RWPE2 (cell line): ENCODE measurements at regions not wholly inside any gene's neighbourhood (a gene's known extent, or its start where the extent isn't known, plus 50 kb on each side); places are given as distances from the start of the nearest gene placed in this dataset.
"Not testable (repeated sequence)": the region's sequence is repeated elsewhere in the genome, so short reads cannot be mapped to it uniquely, and the experiment has no call there.

Source experiments
- ATAC-seq: fragments of 200-7000 bp; cut with Tn5 transposase; 3 replicates; pipeline ENCODE4 v1.9.1; 2021; ENCODE audit warnings: low read depth
- DNase-seq: peaks from one replicate; pipeline ENCODE4 v3.0.0-alpha.2; 2020; ENCODE audit warnings: low spot score
- H3K27ac ChIP-seq: fragments of 450-650 bp; 2 replicates; pipeline ENCODE4 v1.5.1; 2017; ENCODE audit warnings: mild to moderate bottlenecking; ENCODE audit not compliant: poor library complexity, severe bottlenecking
- H3K27me3 ChIP-seq: fragments of 250-450 bp; sonication (Bioruptor Pico); 2 replicates; pipeline ENCODE4 v1.5.1; 2021; ENCODE audit warnings: mild to moderate bottlenecking, moderate library complexity; ENCODE audit not compliant: insufficient read depth, poor library complexity, severe bottlenecking
- H3K36me3 ChIP-seq: fragments of 250-450 bp; sonication (Bioruptor Pico); 2 replicates; pipeline ENCODE4 v1.5.1; 2020; ENCODE audit warnings: low read depth, mild to moderate bottlenecking, moderate library complexity
- H3K4me1 ChIP-seq: fragments of 250-450 bp; sonication (Bioruptor Pico); 2 replicates; pipeline ENCODE4 v1.5.1; 2021; ENCODE audit warnings: mild to moderate bottlenecking, moderate library complexity; ENCODE audit not compliant: insufficient read depth, poor library complexity, severe bottlenecking
- H3K4me3 ChIP-seq: fragments of 250-450 bp; sonication (Bioruptor Pico); 2 replicates; pipeline ENCODE4 v1.5.1; 2021; ENCODE audit warnings: mild to moderate bottlenecking, moderate library complexity; ENCODE audit not compliant: severe bottlenecking
- H3K9me3 ChIP-seq: fragments of 250-450 bp; sonication (Bioruptor Pico); 2 replicates; pipeline ENCODE4 v1.5.1; 2021; ENCODE audit warnings: mild to moderate bottlenecking, moderate library complexity; ENCODE audit not compliant: severe bottlenecking
- TF ChIP-seq, protein P1 (sequence below): fragments of 450-650 bp; IDR thresholded peaks from one replicate; pipeline ENCODE4 v1.5.1; 2017; ENCODE audit warnings: mild to moderate bottlenecking, moderate library complexity; ENCODE audit not compliant: poor library complexity, severe bottlenecking

DNA sequence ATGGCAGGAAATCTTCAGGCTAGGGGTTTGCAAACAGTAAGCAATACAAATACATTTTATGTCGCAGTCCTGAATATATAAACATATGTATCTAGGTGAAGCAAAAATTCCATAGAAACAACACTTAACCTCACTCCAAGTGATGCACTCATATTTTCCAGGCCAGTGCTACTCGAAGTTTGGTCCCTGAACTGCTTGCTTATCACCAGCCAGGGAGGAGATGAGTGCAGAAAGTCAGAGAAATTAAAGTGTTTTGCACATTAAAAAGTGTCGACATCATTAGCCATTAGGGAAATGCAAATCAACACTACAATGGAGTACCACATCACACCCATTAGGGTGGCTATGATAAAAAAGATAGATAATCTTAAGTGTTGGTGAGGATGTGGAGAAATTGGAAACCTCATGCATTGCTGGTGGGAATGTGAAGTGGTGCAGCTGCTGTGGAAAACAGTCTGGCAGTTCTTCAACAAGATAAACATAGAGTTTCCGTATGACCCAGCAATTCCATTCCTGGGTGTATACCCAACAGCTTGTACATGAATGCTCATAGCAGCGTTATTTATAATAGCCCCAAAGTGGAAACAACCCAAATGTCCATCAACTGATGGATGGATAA is 70.5 kb upstream of the CSF1 start:
- ATAC-seq (no peak), DNase-seq (no peak)
- TF ChIP-seq, protein P1, sequence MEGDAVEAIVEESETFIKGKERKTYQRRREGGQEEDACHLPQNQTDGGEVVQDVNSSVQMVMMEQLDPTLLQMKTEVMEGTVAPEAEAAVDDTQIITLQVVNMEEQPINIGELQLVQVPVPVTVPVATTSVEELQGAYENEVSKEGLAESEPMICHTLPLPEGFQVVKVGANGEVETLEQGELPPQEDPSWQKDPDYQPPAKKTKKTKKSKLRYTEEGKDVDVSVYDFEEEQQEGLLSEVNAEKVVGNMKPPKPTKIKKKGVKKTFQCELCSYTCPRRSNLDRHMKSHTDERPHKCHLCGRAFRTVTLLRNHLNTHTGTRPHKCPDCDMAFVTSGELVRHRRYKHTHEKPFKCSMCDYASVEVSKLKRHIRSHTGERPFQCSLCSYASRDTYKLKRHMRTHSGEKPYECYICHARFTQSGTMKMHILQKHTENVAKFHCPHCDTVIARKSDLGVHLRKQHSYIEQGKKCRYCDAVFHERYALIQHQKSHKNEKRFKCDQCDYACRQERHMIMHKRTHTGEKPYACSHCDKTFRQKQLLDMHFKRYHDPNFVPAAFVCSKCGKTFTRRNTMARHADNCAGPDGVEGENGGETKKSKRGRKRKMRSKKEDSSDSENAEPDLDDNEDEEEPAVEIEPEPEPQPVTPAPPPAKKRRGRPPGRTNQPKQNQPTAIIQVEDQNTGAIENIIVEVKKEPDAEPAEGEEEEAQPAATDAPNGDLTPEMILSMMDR = no peak
- Histone ChIP-seq H3K4me3 (no peak overlapping the region), H3K4me1 (peaks cover 10% of the 10 kb centered on the region), H3K36me3 (no peaks in the 10 kb centered on the region), H3K9me3 (no peaks in the 10 kb centered on the region), H3K27ac (no peak overlapping the region), H3K27me3 (no peaks in the 10 kb centered on the region)

DNA sequence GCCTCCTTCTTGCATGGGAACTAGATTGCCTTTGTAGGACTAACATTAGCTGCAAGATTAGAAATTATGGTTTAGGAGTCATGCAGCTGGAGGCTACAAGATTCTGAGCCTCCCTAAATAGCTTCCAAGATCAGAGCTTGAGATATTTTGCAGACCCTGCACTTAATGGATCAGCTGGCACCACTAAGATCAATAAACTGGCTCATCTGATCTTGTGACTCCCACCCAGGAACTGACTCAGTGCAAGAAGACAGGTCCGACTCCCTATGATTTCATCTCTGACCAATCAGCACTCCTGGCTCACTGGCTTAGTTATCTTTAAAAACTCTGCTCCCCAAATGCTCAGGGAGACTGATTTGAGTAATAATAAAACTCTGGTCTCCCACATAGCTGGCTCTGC is 71.4 kb upstream of the CSF1 start:
- H3K4me1 ChIP-seq, H3K27me3 ChIP-seq, H3K27ac ChIP-seq, DNase-seq, H3K9me3 ChIP-seq, ATAC-seq, H3K4me3 ChIP-seq, H3K36me3 ChIP-seq: not testable (repeated sequence)

DNA sequence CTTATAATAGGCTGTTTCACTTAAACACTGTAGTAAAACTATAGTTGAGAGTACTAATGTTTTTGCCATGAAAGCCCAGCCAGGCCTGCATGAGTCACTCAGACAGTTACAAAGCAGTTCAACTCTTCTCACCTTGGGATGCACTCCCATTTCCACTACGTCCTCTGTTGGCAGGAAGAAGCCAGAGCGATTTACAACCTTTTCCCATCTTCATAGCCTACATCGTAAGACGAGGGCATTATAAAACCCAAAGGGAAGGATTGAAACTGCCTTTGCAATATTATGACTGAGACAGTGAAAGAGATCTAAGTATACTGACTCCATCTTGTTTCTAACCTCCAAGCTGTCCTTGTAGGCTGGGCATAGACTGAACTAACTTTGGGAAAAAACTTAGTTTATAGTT is 71.8 kb upstream of the CSF1 start:
- DNase-seq = no peak
- H3K27ac ChIP-seq = no peak overlapping the region
- H3K27me3 ChIP-seq = no peaks in the 10 kb centered on the region
- no peak overlapping the region for H3K4me3 ChIP-seq
- no peaks in the 10 kb centered on the region for H3K36me3 ChIP-seq
- TF ChIP-seq, protein P1 = peak; percentile 5
- peak; percentile 72 for ATAC-seq
- no peaks in the 10 kb centered on the region for H3K9me3 ChIP-seq
- peaks cover 10% of the 10 kb centered on the region for H3K4me1 ChIP-seq

DNA sequence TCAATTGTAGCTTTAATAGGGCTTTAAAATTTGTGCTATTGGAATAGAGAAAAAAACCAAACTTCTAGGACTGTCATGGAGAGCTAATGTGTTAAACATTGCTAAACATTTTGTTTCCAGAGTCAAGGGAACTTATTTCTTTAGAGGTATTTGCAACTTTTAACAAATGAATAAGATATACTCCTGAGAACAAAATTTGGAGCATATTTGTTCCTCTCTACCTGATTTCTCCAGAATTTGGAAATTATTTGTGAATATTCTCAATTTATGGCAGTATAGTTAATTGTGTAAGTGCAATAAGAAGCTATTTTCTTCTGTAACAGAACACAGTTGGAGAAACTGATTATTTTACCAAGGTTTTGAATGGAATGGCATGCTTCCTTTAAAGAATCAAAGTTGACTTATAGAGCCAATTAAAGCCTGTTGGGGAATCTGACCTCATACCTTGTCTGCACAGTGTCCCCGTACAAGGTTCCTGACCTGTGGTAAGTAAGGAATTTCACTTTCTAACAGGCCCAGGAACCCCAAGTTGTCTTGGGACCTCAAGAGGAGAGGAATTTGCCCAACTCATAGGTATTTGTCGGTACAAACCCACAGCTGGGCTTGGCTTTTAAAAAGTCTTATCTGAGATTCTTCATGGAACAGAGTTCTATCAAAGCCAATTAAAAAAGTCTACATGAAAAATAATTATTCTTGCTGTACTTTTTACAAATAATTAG is 72.6 kb upstream of the CSF1 start:
- TF ChIP-seq, protein P1 = no peak
- no peak for ATAC-seq
- Histone ChIP-seq H3K27ac (no peak overlapping the region), H3K27me3 (no peaks in the 10 kb centered on the region), H3K9me3 (no peaks in the 10 kb centered on the region), H3K36me3 (no peaks in the 10 kb centered on the region), H3K4me3 (no peak overlapping the region), H3K4me1 (peaks cover 10% of the 10 kb centered on the region)
- DNase-seq = no peak

DNA sequence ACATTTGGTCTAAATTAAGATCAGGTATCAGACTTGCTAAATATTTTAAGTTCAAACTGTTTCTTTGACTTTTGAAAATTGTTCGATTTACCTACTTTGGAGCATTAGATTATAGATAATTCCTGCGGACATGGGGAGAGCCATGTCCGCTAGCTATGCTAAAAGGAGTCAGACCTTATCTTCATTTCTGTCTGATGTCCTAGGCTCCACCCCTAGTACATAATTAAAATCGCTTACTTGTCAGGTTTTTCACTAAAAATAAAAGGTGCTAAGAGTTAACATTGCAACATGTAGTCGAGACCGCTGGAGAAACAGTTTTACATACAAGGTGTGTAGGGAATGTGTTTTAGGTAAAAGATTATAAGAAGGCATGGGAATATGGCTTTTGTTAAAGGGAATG is 71.9 kb upstream of the EPS8L3 start:
- H3K4me1 ChIP-seq, H3K36me3 ChIP-seq, H3K9me3 ChIP-seq, H3K4me3 ChIP-seq, H3K27ac ChIP-seq, DNase-seq, H3K27me3 ChIP-seq, ATAC-seq: not testable (repeated sequence)

DNA sequence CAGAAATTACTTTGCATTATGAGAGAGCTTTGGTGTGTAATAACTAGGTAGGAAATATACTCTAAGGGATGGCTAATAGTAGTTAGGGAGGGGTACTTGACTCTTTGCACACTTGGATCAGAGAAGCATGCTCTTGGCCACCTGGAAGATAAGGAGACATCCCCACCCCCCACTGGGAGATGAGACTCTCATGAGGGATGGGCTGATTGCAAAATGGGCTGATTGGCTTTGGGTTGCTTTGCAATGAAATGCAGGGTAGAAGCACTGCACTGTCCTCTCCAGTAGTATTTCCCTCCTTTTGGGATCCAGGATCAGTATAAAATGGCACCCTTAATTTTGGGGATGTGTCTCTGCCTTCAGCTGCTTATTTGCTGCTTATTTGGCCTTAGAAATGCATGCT is 71.2 kb upstream of the EPS8L3 start:
- H3K27me3 ChIP-seq = no peaks in the 10 kb centered on the region
- no peaks in the 10 kb centered on the region for H3K9me3 ChIP-seq
- H3K4me1 ChIP-seq = peaks cover 10% of the 10 kb centered on the region
- no peaks in the 10 kb centered on the region for H3K36me3 ChIP-seq
- no peak for ATAC-seq
- no peak overlapping the region for H3K4me3 ChIP-seq
- H3K27ac ChIP-seq = no peak overlapping the region
- DNase-seq = no peak
- TF ChIP-seq, protein P1 = no peak
